SKM-1 treated with dmso at 0.1 percent for 144 hours (cell line): ENCODE measurements at regions not wholly inside any gene's neighbourhood (a gene's known extent, or its start where the extent isn't known, plus 50 kb on each side); places are given as distances from the start of the nearest gene placed in this dataset.

Experiments
- DNase-seq: peaks from one replicate; lab custom pipeline; 2025; ENCODE audit not compliant: unreplicated experiment; lab: John Stamatoyannopoulos, UW

- no peak for DNase-seq
These were observed 495.1 kb upstream of the MEX3C start for GRCh38 chr18:51692612-51693011.

- DNase-seq, result no peak
These were observed 513.9 kb upstream of the MEX3C start for GRCh38 chr18:51711298-51711889.

GRCh38 chr18:51712821-51713220 lies 515.3 kb upstream of the MEX3C start:
- no peak for DNase-seq

- no peak for DNase-seq
These were observed 518.8 kb upstream of the MEX3C start for GRCh38 chr18:51716277-51716676.

GRCh38 chr18:51721388-51721787 lies 523.9 kb upstream of the MEX3C start:
- no peak for DNase-seq

GRCh38 chr18:51721996-51722395 lies 524.5 kb upstream of the MEX3C start:
- no peak for DNase-seq

GRCh38 chr18:51724790-51725721 lies 527.6 kb upstream of the MEX3C start:
- DNase-seq, result no peak

GRCh38 chr18:51726614-51727013 lies 529.1 kb upstream of the MEX3C start:
- no peak for DNase-seq

- no peak for DNase-seq
These were observed 530.3 kb upstream of the MEX3C start for GRCh38 chr18:51727780-51728179.

GRCh38 chr18:51731070-51731469 lies 533.6 kb upstream of the MEX3C start:
- no peak for DNase-seq

- DNase-seq, result no peak
These were observed 537.1 kb upstream of the MEX3C start for GRCh38 chr18:51734576-51734975.

GRCh38 chr18:51739044-51739666 lies 541.7 kb upstream of the MEX3C start:
- no peak for DNase-seq

- no peak for DNase-seq
These were observed 554.4 kb upstream of the MEX3C start for GRCh38 chr18:51751901-51752300.

GRCh38 chr18:51753365-51754057 lies 556.0 kb upstream of the MEX3C start:
- no peak for DNase-seq

- DNase-seq, result no peak
These were observed 557.1 kb upstream of the MEX3C start for GRCh38 chr18:51754566-51754965.

GRCh38 chr18:51757255-51757924 lies 559.9 kb upstream of the MEX3C start:
- no peak for DNase-seq

- no peak for DNase-seq
These were observed 564.9 kb upstream of the MEX3C start for GRCh38 chr18:51762373-51762772.

- no peak for DNase-seq
These were observed 568.3 kb upstream of the MEX3C start for GRCh38 chr18:51765606-51766360.

GRCh38 chr18:51767293-51767692 lies 569.8 kb upstream of the MEX3C start:
- DNase-seq, result no peak

- no peak for DNase-seq
These were observed 561.9 kb upstream of the DCC start for GRCh38 chr18:51778115-51778514.
